OCI-LY7 (cell line): ENCODE measurements at regions not wholly inside any gene's neighbourhood (a gene's known extent, or its start where the extent isn't known, plus 50 kb on each side); places are given as distances from the start of the nearest gene placed in this dataset.

ENCODE experiments used
- EZH2phosphoT487 ChIP-seq: fragments of 200-600 bp; sonication (generic); IDR thresholded peaks from 2 replicates; pipeline ENCODE4 v1.6.1; 2018; ENCODE audit warnings: low read depth, borderline replicate concordance, mild to moderate bottlenecking, mixed run types, antibody characterized with exemption, low read length, moderate library complexity, mixed read lengths
- TF ChIP-seq, protein P1 (sequence below): fragments of 200-600 bp; sonication (generic); conservative IDR thresholded peaks from 2 replicates; pipeline ENCODE4 v1.5.1; 2014; ENCODE audit warnings: mild to moderate bottlenecking, antibody characterized with exemption, low read length, moderate library complexity, mixed read lengths

- TF ChIP-seq, protein P1, sequence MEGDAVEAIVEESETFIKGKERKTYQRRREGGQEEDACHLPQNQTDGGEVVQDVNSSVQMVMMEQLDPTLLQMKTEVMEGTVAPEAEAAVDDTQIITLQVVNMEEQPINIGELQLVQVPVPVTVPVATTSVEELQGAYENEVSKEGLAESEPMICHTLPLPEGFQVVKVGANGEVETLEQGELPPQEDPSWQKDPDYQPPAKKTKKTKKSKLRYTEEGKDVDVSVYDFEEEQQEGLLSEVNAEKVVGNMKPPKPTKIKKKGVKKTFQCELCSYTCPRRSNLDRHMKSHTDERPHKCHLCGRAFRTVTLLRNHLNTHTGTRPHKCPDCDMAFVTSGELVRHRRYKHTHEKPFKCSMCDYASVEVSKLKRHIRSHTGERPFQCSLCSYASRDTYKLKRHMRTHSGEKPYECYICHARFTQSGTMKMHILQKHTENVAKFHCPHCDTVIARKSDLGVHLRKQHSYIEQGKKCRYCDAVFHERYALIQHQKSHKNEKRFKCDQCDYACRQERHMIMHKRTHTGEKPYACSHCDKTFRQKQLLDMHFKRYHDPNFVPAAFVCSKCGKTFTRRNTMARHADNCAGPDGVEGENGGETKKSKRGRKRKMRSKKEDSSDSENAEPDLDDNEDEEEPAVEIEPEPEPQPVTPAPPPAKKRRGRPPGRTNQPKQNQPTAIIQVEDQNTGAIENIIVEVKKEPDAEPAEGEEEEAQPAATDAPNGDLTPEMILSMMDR = no peak
- TF ChIP-seq EZH2phosphoT487 = no peak
Measured at GRCh38 chr5:2696156-2696807, 55.2 kb downstream of the IRX2 start.
